ENCODE measurements at regions not wholly inside any gene's neighbourhood (a gene's known extent, or its start where the extent isn't known, plus 50 kb on each side); places are given as distances from the start of the nearest gene placed in this dataset.

GRCh38 chr10:128729910-128730420, 603.7 kb upstream of the MKI67 start:
- Histone ChIP-seq H3K27me3 (ENCODE audit: control insufficient read depth, insufficient read depth) (no peaks in the 10 kb centered on the region), H3K4me1 (ENCODE audit: control insufficient read depth, insufficient read depth, low read length) (no peaks in the 10 kb centered on the region), H3K27ac (ENCODE audit: low read length) (no peak overlapping the region), H3K4me3 (ENCODE audit: low read length) (no peak overlapping the region), H3K9me3 (ENCODE audit: control insufficient read depth, low read length) (no peaks in the 10 kb centered on the region)
- WGBS = 85% methylated on average over 4 of the region's 4 CpGs
- DNase-seq (no peak), ATAC-seq (no peak)
- intact Hi-C loops (cut with DNase I) = no loop called here

DNA sequence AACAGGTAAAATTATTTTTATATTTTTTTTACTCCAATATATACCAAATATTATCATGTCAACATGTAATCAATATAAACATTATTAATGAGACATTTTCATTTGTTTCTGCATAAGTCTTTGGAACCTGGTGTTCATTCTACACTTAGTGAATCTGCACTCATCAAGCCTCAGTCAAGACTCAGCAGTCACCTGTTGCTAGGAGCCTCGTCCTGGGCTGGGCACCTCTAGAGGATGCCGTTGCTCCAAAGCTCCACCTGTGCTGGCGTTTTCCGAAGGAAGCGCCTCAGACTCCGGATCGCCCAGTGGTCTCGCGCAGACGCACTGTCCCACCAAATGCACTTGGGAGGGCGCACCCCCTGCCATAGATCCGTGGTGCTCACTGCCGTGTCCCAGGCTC, 604.7 kb upstream of the MKI67 start:
- H3K4me3 ChIP-seq (ENCODE audit: low read length) = no peak overlapping the region
- ATAC-seq (no peak), DNase-seq (no peak)
- 96% methylated on average over 13 of the region's 13 CpGs for WGBS
- H3K27ac ChIP-seq (ENCODE audit: low read length) = no peak overlapping the region
- intact Hi-C loops (cut with DNase I) = no loop called here
- H3K9me3 ChIP-seq (ENCODE audit: control insufficient read depth, low read length) = no peaks in the 10 kb centered on the region
- H3K27me3 ChIP-seq (ENCODE audit: control insufficient read depth, insufficient read depth) = no peaks in the 10 kb centered on the region
- H3K4me1 ChIP-seq (ENCODE audit: control insufficient read depth, insufficient read depth, low read length) = no peaks in the 10 kb centered on the region

DNA sequence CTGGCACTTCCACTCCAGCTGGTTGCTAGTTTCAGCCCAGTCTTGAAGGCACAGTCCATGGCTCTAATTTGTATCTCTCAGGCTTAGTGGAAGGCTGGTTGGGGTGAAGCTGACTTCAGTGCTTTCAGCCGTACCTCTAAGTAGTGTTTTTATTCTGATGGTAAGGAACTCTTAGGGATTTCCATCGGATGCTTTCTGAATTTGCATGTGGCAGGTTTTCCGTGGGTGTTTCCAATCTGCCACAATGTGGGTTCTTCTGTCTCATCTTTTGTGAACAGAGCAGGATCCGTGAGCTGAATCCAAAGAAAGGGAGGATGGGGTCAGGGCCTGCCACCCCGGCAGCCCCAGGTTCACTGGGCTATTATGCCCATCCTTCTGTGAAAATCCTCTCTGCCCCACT, 607.9 kb upstream of the MKI67 start:
- Histone ChIP-seq H3K27ac (ENCODE audit: low read length) (no peak overlapping the region), H3K4me3 (ENCODE audit: low read length) (no peak overlapping the region), H3K27me3 (ENCODE audit: control insufficient read depth, insufficient read depth) (no peaks in the 10 kb centered on the region), H3K4me1 (ENCODE audit: control insufficient read depth, insufficient read depth, low read length) (no peaks in the 10 kb centered on the region), H3K9me3 (ENCODE audit: control insufficient read depth, low read length) (no peaks in the 10 kb centered on the region)
- intact Hi-C loops (cut with DNase I) = no loop called here
- no peak for DNase-seq
- WGBS = 93% methylated on average over 5 of the region's 5 CpGs
- no peak for ATAC-seq

GRCh38 chr10:128734734-128735133, 608.5 kb upstream of the MKI67 start:
- ATAC-seq = no peak
- WGBS = 90% methylated on average over 9 of the region's 9 CpGs
- H3K27me3 ChIP-seq (ENCODE audit: control insufficient read depth, insufficient read depth) = no peaks in the 10 kb centered on the region

DNA sequence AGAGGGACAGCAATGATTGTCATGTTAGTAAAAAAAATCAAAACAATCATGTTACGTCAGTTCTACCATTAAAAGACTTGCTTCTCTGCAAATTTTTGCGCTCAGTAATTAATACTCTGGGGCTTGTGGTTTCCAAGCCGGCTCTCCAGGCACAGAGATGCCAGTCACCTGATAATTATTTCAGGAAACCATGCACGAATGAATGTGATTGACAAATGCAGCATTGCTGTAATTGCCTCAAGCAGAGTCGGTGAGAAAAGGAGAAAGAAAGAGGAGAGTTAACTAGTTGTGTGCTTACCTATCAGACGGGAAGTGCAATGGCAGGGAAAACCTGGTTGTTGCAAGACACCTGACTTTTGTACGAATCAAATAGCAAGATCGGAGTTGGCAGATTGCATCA, 609.8 kb upstream of the MKI67 start:
- intact Hi-C loops (cut with DNase I) = no loop called here
- ATAC-seq (no peak), DNase-seq (no peak)
- Histone ChIP-seq H3K27me3 (ENCODE audit: control insufficient read depth, insufficient read depth) (no peaks in the 10 kb centered on the region), H3K4me1 (ENCODE audit: control insufficient read depth, insufficient read depth, low read length) (no peaks in the 10 kb centered on the region), H3K9me3 (ENCODE audit: control insufficient read depth, low read length) (no peaks in the 10 kb centered on the region), H3K27ac (ENCODE audit: low read length) (no peak overlapping the region), H3K4me3 (ENCODE audit: low read length) (no peak overlapping the region)
- 81% methylated on average over 8 of the region's 8 CpGs for WGBS

More at GRCh38 chr10:128734734-128735133, 608.5 kb upstream of the MKI67 start:
- no peak for DNase-seq
- no peak overlapping the region for H3K27ac ChIP-seq (ENCODE audit: low read length)
- H3K4me3 ChIP-seq (ENCODE audit: low read length) = no peak overlapping the region
- intact Hi-C loops (cut with DNase I) = no loop called here
- no peaks in the 10 kb centered on the region for H3K4me1 ChIP-seq (ENCODE audit: control insufficient read depth, insufficient read depth, low read length)
- H3K9me3 ChIP-seq (ENCODE audit: control insufficient read depth, low read length) = no peaks in the 10 kb centered on the region

DNA sequence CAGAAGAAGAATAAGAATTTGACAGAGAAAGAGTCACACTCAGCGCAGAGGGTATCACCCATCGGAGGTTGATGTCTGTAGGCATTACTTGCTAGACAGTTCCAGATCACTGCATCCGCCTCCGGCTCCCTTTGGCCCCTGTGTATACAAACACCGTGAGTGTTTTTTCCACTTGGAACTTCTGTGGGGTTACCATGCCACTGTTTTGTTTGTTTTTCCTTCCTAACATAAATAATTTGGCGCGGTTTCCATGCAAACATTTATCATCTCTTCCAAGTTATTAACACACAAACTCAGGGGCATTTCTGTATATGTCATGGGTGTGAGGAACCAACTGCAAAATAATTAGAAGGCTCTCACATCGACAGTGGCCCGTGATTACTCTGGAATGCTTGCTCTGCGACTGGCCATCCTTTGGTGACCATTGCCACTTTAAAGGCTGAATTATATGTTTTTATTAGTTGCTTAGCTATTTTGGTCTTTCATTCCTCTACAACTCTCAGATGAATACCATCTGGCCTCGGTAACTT, 612.2 kb upstream of the MKI67 start:
- no peaks in the 10 kb centered on the region for H3K27me3 ChIP-seq (ENCODE audit: control insufficient read depth, insufficient read depth)
- no peak overlapping the region for H3K4me3 ChIP-seq (ENCODE audit: low read length)
- 58% methylated on average over 11 of the region's 11 CpGs for WGBS
- ATAC-seq (no peak), DNase-seq (no peak)
- H3K27ac ChIP-seq (ENCODE audit: low read length) = no peak overlapping the region
- no peaks in the 10 kb centered on the region for H3K9me3 ChIP-seq (ENCODE audit: control insufficient read depth, low read length)
- intact Hi-C loops (cut with DNase I) = no loop called here
- no peaks in the 10 kb centered on the region for H3K4me1 ChIP-seq (ENCODE audit: control insufficient read depth, insufficient read depth, low read length)

DNA sequence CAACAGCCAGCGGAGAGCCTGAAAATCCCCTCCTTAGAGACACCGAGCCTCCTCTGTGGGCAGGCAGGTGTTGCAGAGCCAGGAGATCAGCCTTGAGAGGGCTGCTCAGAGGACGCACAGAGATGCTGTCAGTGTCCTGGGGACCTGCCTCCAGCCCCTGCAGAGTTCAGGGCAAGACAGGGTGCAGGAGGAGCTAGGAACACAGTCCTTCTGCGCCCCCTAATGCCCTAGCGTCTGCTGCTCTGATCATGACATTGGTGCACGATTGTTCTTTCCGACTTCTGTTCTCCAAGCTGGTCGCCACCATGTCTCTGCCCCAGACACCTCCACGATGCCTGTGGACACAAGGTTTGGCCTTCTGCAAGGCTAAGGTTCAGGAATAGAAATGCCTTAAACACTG, 613.7 kb upstream of the MKI67 start:
- Histone ChIP-seq H3K9me3 (ENCODE audit: control insufficient read depth, low read length) (no peaks in the 10 kb centered on the region), H3K4me1 (ENCODE audit: control insufficient read depth, insufficient read depth, low read length) (no peaks in the 10 kb centered on the region), H3K27me3 (ENCODE audit: control insufficient read depth, insufficient read depth) (no peaks in the 10 kb centered on the region), H3K4me3 (ENCODE audit: low read length) (no peak overlapping the region), H3K27ac (ENCODE audit: low read length) (no peak overlapping the region)
- intact Hi-C loops (cut with DNase I) = no loop called here
- no peak for ATAC-seq
- WGBS = 83% methylated on average over 9 of the region's 9 CpGs
- DNase-seq = no peak

- no peak overlapping the region for H3K4me3 ChIP-seq (ENCODE audit: low read length)
- WGBS = 89% methylated on average over 4 of the region's 4 CpGs
Measured at GRCh38 chr10:128741180-128741579, 615.0 kb upstream of the MKI67 start.

DNA sequence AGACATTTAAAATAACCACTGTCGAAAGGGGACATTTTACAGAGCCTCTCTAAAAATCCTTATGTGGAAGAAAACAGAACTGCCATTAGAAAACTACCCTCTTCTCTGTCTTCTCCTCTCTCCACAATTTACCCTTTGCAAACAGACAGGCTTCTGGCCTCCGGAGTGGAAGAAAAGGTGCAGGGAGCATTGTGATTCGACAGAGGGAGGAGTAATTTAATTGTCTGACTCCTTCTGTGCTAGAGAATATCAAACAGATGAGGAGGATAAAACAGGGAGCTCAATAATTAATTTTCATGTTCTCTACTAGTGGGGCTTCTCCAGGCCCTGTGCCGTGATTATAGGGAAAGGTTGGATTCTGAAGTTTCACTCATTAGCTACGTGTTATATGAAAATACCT, 615.5 kb upstream of the MKI67 start:
- Histone ChIP-seq H3K27ac (ENCODE audit: low read length) (no peak overlapping the region), H3K4me3 (ENCODE audit: low read length) (no peak overlapping the region), H3K4me1 (ENCODE audit: control insufficient read depth, insufficient read depth, low read length) (no peaks in the 10 kb centered on the region), H3K9me3 (ENCODE audit: control insufficient read depth, low read length) (no peaks in the 10 kb centered on the region), H3K27me3 (ENCODE audit: control insufficient read depth, insufficient read depth) (no peaks in the 10 kb centered on the region)
- ATAC-seq (no peak), DNase-seq (no peak)
- intact Hi-C loops (cut with DNase I) = no loop called here
- 88% methylated on average over 5 of the region's 5 CpGs for WGBS

More at GRCh38 chr10:128741180-128741579, 615.0 kb upstream of the MKI67 start:
- DNase-seq (no peak), ATAC-seq (no peak)
- H3K9me3 ChIP-seq (ENCODE audit: control insufficient read depth, low read length) = no peaks in the 10 kb centered on the region
- H3K4me1 ChIP-seq (ENCODE audit: control insufficient read depth, insufficient read depth, low read length) = no peaks in the 10 kb centered on the region
- no peak overlapping the region for H3K27ac ChIP-seq (ENCODE audit: low read length)
- H3K27me3 ChIP-seq (ENCODE audit: control insufficient read depth, insufficient read depth) = no peaks in the 10 kb centered on the region
- intact Hi-C loops (cut with DNase I) = no loop called here

- Histone ChIP-seq H3K4me3 (ENCODE audit: low read length) (no peak overlapping the region), H3K27ac (ENCODE audit: low read length) (no peak overlapping the region), H3K9me3 (ENCODE audit: control insufficient read depth, low read length) (no peaks in the 10 kb centered on the region), H3K4me1 (ENCODE audit: control insufficient read depth, insufficient read depth, low read length) (no peaks in the 10 kb centered on the region), H3K27me3 (ENCODE audit: control insufficient read depth, insufficient read depth) (peaks cover 3% of the 10 kb centered on the region)
- ATAC-seq (no peak), DNase-seq (no peak)
- intact Hi-C loops (cut with DNase I) = no loop called here
- 88% methylated on average over 1 of the region's 1 CpG for WGBS
Measured at GRCh38 chr10:128744092-128744491, 617.9 kb upstream of the MKI67 start.

- Histone ChIP-seq H3K27me3 (ENCODE audit: control insufficient read depth, insufficient read depth) (peaks cover 3% of the 10 kb centered on the region), H3K27ac (ENCODE audit: low read length) (no peak overlapping the region), H3K4me3 (ENCODE audit: low read length) (no peak overlapping the region), H3K4me1 (ENCODE audit: control insufficient read depth, insufficient read depth, low read length) (no peaks in the 10 kb centered on the region), H3K9me3 (ENCODE audit: control insufficient read depth, low read length) (no peaks in the 10 kb centered on the region)
- no peak for DNase-seq
- WGBS = 99% methylated on average over 1 of the region's 1 CpG
- ATAC-seq = no peak
- intact Hi-C loops (cut with DNase I) = no loop called here
Measured at GRCh38 chr10:128744811-128745305, 618.6 kb upstream of the MKI67 start.
